GM21423 (cell line): ENCODE measurements at regions not wholly inside any gene's neighbourhood (a gene's known extent, or its start where the extent isn't known, plus 50 kb on each side); places are given as distances from the start of the nearest gene placed in this dataset.
"Not testable (repeated sequence)": the region's sequence is repeated elsewhere in the genome, so short reads cannot be mapped to it uniquely, and the experiment has no call there.

ENCODE experiments used
- ATAC-seq: cut with Tn5 transposase; IDR thresholded peaks from one replicate; pipeline ENCODE4 v1.9.1; 2021; ENCODE audit warnings: mild to moderate bottlenecking, moderate library complexity; ENCODE audit not compliant: unreplicated experiment

- ATAC-seq = not testable (repeated sequence)
Observed at GRCh38 chr9:39663020-39663419, 307.6 kb downstream of the SPATA31A1 start.

- peak; percentile 72 for ATAC-seq
Observed at GRCh38 chr9:39663713-39664112, 308.2 kb downstream of the SPATA31A1 start.

GRCh38 chr9:39665020-39665419, 309.6 kb downstream of the SPATA31A1 start:
- ATAC-seq = not testable (repeated sequence)

- ATAC-seq = not testable (repeated sequence)
Observed at GRCh38 chr9:39674437-39675210, 319.2 kb downstream of the SPATA31A1 start.

GRCh38 chr9:39675211-39675553, 319.7 kb downstream of the SPATA31A1 start:
- not testable (repeated sequence) for ATAC-seq

GRCh38 chr9:39678534-39679263, 323.2 kb downstream of the SPATA31A1 start:
- ATAC-seq = not testable (repeated sequence)

GRCh38 chr9:39680694-39681401, 325.4 kb downstream of the SPATA31A1 start:
- not testable (repeated sequence) for ATAC-seq

- not testable (repeated sequence) for ATAC-seq
Observed at GRCh38 chr9:39728862-39729261, 373.4 kb downstream of the SPATA31A1 start.

GRCh38 chr9:39744898-39745297, 389.4 kb downstream of the SPATA31A1 start:
- ATAC-seq = not testable (repeated sequence)

GRCh38 chr9:39775570-39775969, 420.1 kb downstream of the SPATA31A1 start:
- ATAC-seq = not testable (repeated sequence)

- ATAC-seq = peak; percentile 100
Observed at GRCh38 chr9:39791356-39791755, 435.9 kb downstream of the SPATA31A1 start.

- ATAC-seq = not testable (repeated sequence)
Observed at GRCh38 chr9:39797935-39798334, 442.5 kb downstream of the SPATA31A1 start.

GRCh38 chr9:39799252-39799651, 443.8 kb downstream of the SPATA31A1 start:
- ATAC-seq = not testable (repeated sequence)

GRCh38 chr9:39802561-39802960, 447.1 kb downstream of the SPATA31A1 start:
- not testable (repeated sequence) for ATAC-seq

GRCh38 chr9:39809401-39810226, 454.1 kb downstream of the SPATA31A1 start:
- ATAC-seq = peak; percentile 70

- not testable (repeated sequence) for ATAC-seq
Observed at GRCh38 chr9:39810401-39810800, 454.9 kb downstream of the SPATA31A1 start.

GRCh38 chr9:39811615-39812014, 456.1 kb downstream of the SPATA31A1 start:
- ATAC-seq = not testable (repeated sequence)

- ATAC-seq = not testable (repeated sequence)
Observed at GRCh38 chr9:39828457-39828856, 473.0 kb downstream of the SPATA31A1 start.
